Right renal cortex interstitium (tissue), 3 donors: ENCODE measurements at regions not wholly inside any gene's neighbourhood (a gene's known extent, or its start where the extent isn't known, plus 50 kb on each side); places are given as distances from the start of the nearest gene placed in this dataset.
A peak's percentile ranks its signal among the peaks of the same experiment; 100 is the strongest.

Experiments used
- DNase-seq, 3 donors: peaks; one replicate each; pipeline ENCODE4 v3.0.0-alpha.2; 2013; ENCODE audit warnings: low read depth in 3 of 3, low spot score in 2 of 3

GRCh38 chr4:18937080-18937479 is 915.5 kb upstream of the LCORL start:
- DNase-seq: no peak

DNA sequence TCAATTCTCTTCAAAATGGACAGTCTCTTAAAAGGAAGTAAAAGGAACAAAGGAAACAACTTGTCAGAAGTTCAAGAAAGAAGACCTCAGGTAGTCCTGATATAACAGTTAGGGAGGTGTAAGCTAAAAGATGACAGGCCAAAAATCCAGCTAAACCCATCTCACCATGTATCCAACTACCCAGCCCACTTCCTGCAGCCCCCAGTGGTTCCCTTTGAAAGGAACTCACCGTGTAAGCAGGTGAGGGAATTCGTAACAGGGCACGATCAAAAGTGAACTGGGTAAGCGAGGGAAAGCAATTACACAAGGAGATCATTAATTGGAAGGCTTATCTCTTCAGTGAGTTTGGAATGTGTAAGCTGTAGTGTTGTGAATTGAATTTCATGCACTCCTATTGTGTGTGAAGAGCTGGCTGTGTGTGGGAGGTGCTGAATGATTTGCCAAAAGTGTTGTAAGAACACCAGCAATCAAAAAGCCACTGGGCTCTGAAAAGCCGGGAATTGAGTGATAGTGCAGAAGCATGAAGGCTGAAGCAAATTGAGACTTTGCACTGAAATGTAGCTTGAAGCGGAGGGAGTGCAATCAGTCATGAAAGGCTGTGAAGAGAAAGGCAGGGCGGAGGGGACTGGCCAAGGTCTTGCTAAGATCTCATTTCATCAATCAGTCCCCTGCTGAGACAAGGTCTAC is 914.2 kb upstream of the LCORL start:
- no peak for DNase-seq

- no peak for DNase-seq
Measured at GRCh38 chr4:18934197-18934596, 912.6 kb upstream of the LCORL start.

DNA sequence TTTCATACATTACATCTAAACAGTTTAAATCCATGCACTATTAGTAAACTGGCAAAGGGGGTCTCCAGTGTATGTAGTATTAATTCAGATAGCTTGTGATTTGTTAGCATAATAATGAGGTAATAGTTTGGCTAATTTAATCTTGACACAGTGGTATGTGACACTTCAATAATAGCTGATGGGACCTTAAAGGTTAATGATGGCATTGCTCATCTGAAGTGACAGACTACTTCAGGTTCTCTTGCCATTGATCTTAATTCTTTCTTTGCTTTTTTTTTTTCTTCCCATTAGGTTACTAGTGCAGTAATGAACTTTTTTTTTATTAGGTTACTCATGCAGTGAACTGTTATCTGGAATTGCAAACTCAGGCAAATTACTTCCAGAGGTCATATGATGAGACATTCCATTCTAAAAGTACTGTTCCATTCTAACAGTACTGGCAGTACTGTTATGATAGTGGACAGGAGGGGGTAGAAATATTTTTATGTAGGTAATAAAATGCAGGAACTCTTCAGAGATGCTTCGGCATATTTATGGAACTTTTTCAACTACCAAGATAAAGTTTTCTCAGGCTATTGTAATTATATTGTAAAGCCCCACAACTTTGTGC is 911.3 kb upstream of the LCORL start:
- no peak for DNase-seq

DNA sequence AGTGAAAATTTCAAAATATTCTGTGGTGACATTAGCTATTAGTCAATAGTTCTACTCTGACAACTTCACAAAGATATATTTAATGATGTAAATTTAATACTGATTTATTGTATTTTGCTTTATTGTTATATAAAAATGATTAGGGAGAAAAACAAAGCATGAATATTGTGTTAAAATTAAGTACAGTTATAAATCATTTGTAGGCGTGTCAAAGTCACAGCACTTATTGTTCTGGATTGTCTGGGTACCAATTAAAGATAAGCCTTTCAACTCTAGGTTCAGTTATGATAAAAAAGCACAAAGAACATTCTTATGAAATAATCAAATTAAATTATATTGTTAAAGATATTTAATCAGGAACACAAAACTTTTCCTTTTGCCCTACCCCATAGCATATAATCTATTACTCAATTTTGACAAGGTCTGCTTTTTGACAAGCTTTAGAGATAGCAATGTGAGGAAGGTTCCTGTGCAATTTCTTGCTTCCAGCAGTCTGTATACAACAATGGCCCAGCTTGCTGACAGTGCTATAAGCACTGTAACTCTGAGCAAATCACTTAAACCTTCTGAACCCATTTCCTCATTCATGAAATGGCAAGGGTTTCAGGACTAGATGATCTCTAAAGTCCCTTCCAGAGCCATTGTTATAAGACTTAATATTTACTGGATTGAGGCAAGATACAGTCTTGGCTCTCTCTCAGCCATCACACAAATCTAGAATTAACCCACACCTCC is 910.3 kb upstream of the LCORL start:
- no peak for DNase-seq

GRCh38 chr4:18930487-18930886 is 908.9 kb upstream of the LCORL start:
- DNase-seq: no peak

DNA sequence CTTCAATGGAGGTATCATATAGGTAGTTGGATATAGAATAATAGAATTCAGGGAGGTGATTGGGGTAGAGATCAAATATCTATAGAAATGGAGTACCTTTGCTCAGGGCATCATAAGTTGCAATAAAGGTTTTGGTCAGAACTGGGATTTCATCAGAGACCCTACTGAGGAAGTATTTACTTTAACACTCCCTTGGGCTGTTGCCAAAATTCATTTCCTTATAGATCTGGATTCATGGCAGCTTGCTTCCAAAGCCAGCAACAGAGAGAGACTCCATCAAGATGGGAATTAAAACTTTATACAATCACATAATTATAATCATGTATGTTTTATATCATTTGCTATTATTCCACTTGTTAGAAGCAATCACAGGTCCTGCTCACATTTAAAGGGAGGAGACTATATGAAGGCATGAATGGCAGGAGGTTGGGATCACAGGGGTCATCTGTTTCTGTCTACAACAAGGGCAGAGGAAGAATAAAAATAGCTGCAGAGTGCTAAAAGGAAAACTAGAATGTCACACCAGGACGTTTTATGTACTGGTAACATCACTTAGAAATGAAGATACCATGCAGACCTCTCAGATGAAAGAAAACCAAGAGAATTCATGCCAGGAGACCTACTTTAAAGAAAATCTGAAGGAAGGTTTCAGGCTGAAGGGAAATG is 902.1 kb upstream of the LCORL start:
- DNase-seq: no peak

DNA sequence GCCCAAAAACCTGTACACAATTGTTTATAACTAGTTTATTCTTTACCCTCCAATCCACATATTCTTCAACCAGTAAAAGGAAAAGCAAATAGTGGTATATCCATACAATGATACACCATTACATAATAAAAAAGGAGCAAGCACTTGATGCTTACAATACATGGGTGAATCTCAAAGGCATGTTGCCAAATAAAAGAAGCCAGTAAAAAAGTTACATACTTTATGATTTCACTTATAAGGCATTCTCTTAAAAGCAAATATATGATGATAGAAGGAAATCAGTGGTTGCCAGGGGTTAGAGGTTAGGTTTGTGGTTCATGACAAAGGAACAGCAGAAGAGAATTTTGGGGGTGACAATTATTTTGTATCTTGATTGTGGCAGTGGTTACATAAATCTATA is 896.1 kb upstream of the LCORL start:
- DNase-seq: no peak

DNA sequence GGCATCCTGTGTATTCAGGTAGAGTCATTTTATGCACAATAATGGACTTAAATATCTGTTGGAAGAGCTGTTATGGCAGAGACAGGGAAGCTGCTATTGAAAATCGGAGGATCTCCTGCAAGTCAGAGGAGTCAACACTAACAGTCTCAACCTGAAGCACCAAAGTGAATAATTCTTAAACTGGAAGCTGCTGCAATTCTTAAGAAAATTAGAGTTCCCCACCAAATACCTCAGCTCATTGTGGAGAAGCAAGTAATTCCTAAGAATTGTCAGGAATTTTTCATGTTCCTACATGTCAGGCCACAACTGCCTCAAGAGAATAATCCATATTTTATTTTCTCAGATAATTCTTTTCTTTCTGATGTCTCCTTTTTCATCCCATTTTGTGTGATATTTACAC is 892.6 kb upstream of the LCORL start:
- no peak for DNase-seq

DNA sequence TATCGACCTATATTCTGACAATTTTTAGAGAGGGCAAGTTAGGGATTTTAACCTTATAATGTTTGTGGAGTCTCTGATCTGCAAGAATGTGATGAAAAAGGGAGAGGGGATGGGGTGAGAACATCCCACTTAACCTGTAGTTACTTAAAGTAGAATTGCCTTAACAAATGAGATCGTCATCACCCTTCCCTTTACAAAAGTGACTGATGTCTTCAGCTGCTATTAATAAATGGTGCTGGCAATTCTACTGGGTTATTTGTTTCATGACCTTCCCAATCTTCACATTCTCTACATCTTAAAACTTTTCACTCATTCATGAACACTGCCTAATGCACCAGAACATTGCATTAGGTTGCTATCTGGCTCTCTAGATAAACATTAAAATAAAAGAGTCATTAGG is 873.4 kb upstream of the LCORL start:
- no peak for DNase-seq

- no peak for DNase-seq
Measured at GRCh38 chr4:18882468-18882867, 860.9 kb upstream of the LCORL start.

DNA sequence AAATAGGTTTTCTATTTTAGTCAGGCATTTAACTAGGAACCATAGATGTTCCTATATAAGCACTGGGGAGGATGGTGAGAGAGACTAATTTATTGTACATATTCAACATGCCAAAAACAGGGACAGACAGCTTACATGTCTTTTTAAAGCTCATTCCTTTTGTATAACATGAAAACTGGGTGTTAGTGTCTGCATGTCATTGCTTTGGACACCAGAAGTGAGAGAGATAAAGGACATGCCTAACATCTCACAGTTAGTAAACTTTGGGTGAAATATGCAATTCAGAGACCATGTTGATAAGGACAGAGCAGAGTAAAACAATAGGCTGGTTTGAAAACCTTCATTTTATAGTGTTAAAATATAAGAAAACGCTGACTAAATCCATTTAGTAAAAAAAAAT is 860.0 kb upstream of the LCORL start:
- DNase-seq: no peak

DNA sequence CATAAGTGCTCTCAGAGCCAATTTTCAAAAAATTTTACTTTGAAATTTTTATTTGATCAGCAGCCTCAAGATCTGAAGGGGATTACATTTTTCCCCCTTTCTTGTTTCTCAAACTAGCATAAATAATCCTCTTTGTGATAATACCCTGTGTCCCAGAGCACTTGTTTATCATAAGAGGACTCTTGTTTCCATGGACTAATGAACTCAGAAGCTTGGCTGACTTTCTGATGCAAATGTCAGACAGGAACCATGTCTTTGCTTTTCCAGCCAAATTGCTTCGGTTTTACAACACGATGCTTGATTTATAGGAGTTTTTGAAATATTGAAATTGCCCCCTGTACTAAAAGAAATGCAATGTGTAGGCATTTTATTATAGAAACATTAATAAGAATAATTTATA is 859.3 kb upstream of the LCORL start:
- no peak for DNase-seq

DNA sequence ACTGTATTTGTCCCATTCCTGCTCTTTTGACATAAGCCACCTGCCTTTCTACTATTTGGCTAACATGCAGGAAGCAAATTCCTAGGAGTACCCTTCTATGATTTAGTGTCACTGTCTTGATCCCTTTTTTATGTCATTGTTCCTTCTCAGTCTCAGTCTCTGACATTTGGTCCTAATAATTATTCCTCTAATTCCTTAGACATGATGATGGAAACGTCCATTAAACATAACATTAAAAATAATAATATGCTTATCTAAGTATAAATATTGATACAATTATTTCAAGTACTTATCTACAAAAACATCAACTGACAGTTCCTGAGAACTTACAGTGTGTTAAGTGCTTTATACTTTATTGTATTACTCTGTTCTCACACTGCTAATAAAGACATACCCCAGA is 857.0 kb upstream of the LCORL start:
- peak in 1 of 3 donors; percentile 37 for DNase-seq

DNA sequence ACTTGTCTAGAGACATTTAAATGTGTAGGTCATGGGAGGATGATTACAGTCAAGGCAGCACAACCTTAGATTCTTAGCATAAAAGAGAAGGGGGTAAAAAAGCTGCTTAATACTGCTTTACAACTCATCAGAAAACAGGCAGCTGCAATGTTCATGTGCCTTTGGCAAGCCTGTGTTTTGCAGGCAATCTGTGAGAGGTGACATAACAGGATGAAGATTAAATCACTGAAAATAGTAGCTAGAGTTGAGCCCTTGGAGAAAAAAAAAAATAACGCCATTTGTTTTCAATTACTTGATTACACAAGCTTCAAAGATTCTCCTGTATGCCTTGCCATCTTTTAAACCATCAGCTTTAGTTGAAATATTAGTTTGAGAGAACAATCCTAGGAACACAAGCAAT is 847.6 kb upstream of the LCORL start:
- no peak for DNase-seq

DNA sequence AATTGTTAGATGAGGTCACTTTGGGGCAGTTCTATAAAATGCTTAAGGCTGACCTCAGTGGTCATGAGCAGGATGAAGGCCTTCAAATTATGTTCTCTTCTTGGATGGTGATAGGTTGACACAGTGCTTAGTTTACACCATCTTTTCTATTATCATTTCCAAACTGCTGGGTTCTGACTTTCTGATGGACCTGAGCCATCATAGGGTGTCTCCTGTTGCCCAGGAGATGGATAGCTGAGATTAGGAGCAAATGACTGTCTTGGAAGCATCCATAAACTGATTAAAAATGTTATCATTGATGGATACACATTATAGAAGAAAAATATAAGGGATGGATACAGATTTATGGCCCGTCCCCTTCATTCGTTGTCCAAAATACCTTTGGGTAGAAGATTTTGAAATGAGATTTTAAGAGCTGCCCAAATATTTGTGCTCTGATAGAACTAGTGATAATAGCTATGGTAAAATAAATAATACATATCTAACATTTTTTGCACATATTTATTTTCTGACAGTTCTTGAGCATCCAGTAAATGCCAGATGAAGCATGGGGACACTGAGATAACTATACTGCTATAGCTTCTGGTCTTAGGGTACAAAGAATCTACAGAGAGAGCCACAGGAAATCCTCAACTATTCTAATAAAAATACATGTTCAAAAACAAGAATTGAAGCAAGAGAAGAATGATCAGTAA is 839.4 kb upstream of the LCORL start:
- no peak for DNase-seq

- DNase-seq: no peak
Measured at GRCh38 chr4:18859468-18859867, 837.9 kb upstream of the LCORL start.

- DNase-seq: no peak
Measured at GRCh38 chr4:18858229-18858922, 836.8 kb upstream of the LCORL start.

GRCh38 chr4:18850867-18851266 is 829.3 kb upstream of the LCORL start:
- no peak for DNase-seq

DNA sequence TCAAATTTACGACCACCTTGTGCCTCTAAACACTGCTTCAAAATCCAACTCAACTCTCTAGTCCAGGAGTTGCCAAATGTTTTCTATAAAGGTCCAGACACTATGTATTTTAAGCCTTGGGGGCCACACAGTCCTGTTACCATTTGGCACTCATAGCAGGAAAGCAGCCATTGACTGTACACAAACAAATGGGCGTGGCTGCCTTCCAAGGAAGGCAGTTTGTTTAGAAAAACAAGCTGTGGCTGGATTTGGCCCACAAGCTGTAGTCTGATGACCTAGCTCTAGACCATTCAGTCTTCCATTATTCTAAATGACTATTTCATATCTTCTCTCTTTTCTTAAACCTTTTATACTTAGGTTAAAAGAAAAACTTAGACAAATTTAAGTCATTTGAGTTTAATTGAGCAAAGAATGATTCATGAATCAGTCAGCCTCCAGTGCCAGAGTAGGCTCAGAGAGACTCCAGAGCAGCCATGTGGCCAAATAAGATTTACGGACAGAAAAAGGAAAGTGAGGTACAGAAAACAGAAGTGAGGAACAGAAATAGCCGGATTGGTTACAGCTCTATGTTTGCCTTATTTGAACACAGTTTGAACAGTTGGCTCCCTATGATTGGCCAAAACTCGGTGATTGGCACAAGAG is 825.8 kb upstream of the LCORL start:
- DNase-seq: no peak
